ENCODE measurements at regions not wholly inside any gene's neighbourhood (a gene's known extent, or its start where the extent isn't known, plus 50 kb on each side); places are given as distances from the start of the nearest gene placed in this dataset.

DNA sequence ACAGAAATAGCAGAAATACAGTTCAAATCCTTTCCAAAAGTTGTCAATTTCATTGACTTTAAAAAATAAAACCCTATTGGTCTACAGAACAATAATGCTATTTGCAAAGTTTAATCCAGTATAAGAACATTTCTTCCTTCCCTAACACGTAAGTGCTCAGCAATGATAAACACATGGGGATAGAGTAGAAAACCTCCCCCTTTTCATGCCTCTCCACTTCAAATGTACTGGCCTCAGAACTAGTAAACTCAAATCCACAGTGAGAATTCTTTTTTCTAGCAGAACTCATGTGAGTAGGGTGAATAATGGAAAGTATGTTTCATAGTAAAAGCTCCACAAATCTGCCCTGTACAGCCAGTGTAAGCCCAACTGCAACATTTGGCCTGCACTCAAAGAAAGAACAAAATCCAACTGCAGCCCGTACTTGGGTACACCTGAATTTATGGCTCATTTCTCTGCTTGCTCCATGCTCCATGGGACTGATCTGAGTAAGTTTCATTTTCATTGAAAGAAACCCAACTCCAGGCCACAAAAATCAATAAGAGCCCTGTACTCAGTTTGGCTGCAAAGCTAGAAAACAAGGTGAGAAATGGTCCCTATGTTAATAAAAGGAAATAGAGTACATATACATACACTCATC lies 115.0 kb upstream of the RMDN2 start:
- no peak for DNase-seq

DNA sequence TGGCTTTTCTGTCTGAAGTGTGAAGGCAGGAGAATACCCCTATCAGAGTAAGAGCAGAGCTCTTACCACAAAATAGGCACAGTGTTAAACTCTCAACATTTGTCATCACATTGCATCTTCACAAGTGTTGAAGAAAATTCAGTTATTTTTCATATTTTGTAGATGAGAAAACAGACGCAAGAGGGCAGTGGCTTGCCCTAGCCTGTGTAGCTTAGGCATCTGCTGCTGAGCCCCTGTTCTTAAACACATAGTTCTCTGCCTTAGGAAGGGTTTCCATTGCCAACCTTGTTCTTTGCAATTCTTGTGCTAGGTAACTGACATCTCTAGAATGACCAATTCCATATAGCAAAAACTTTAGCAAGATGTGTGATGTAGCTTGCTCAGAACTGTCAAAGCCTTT lies 112.7 kb upstream of the RMDN2 start:
- no peak for DNase-seq

DNA sequence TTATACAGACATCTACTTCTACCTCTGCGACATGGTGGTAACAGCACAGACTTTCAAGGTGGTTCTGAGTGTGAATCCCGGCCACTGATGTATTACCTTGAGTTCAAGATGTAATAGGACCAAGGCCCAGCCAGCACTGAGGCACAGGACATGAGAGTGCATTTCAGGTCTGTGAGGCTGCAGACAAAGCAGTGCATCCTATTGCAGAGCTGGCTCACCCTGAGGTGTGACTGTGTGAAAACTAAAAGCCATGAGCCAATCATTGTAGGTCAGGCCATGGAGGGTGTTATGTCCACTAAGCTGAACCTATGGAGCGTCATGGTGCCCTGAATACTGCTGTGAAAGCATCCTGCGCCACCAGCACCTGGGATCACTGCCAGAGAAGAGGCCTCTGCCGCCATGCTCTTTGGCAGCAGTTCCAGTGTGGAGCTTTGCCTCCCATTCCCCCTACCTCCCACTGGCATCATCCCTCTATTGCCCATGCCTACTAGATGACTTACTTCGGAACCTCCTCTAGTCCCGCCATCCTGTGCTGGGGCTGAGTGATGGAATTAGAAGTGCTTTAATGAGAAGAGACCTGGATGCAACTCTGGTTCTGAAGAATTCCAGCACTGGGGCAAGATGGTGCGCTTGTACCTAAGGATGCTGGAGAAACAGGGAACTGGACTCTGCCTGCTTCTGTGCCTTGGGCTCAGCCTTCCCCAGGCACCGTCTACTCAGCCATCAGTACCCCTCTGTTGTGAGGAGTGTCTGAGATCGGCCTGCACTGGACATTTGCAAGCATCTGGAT lies 112.0 kb upstream of the RMDN2 start:
- no peak for DNase-seq

DNA sequence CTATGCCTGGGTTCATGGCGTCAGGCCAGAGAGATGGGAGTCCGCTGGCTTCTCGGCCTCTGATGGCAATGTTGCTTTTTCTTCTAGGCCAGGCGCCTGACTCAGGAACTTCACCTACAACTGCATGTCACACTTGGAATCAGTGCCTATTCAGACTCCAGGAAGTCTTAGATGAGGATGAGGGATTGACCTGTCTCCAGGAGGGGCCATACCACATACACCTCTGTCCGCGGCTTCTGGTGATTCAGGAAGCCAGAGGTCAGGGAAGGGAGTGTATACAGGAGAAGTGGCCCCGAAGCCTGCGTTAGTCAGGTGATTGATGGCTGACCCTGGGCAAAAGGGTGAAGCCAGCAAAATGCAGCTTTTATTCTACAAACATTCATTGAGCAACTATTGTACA lies 109.1 kb upstream of the RMDN2 start:
- DNase-seq = no peak

DNA sequence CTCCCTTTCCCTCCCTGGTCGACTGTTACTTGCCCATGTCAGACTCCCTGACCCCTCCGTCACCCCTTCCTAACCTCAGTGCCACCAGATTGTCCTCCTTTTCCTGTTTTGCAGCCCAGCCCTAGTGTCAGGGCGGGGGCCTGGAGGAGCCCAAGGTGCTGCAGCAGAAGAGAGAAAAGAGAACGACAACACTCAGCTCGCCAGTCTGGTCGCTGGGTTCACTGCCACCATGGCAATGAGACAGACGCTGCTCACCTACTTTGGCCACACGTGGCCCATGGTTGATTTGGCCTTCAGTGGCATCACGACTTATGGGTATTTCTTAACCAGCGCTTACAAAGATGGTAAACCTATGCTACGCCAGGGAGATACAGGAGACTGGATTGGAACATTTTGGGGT lies 108.4 kb upstream of the RMDN2 start:
- DNase-seq = no peak

DNA sequence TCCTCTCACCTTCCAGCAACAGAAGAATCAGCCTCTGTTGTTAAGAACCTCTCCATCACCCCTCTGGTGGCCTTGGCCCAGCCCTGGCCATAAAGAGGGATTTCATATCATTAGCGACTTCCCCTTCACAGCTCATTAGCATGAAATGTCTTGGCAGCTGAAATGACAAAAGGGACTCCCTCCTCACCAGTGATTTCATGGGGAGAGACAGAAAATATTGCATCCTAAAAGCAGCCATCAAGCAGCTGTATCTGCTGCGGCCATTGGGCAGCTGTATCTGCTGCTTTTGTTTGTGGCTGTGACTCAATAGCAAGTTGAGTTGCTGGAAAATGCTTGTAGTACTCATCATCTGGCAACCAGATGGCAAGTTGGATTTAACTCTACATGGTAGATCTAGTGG lies 105.9 kb upstream of the RMDN2 start:
- peak; percentile 27 for DNase-seq

DNA sequence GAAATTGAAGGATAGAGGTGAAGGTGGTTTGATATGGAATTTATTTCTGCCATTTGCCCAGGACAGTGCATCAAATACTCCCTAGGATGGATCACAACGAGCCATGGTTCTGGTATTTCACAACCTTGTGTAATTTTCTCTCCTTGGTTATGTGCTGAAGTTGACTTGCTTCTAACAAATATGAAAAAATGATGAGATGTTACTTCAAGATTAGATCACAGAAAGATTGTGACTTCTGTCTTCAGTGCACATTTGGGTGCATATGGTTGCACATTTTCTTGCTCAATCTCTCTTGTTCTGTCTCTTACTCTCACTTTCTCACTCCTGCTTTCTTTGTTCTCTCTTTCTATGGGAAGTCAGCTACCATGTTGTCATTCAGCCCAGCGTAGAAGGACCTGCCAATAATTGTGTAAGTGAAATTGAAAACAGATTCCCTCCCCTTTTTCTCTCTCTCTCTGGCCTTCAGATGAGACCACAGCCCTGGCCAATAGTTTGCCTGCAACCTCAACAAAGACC lies 104.6 kb upstream of the RMDN2 start:
- DNase-seq = peak; percentile 42

DNA sequence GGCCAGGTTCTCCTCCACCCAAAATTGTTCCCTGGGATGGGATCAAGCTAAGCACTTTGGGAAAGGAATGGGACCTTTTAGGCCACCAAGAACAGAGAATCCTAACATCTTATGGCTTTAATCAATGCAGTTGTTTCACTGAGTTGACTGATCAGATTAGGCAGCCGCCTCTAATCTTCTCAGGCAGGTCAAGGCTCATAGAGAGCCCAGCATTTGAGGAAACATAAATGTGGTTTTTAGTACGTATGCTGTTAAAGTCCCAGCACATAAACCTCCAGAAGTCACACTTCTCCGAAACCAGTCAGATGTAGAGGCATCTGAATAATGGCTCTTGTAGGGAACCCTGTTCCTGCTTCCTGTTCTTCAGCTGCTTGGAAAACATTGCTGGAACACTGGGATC lies 99.5 kb upstream of the RMDN2 start:
- DNase-seq = peak; percentile 76

DNA sequence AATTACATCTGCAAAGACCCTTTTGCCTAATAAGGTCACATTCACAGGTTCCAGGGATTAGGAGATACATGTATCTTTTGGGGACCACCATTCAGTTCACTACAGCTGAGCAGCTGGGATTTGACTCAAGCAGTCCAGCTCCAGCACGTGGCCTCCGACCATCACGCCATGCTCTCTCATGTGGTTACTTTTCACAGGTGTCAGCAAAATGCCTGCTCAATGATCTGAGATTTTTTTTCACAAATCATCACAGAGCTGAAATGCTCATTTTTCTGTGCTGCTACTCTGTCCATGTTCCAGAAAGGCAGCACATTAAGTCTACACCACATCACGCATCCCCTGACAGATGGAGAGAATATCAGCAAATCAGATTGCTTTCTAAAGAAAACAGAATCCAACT lies 98.5 kb upstream of the RMDN2 start:
- no peak for DNase-seq

DNA sequence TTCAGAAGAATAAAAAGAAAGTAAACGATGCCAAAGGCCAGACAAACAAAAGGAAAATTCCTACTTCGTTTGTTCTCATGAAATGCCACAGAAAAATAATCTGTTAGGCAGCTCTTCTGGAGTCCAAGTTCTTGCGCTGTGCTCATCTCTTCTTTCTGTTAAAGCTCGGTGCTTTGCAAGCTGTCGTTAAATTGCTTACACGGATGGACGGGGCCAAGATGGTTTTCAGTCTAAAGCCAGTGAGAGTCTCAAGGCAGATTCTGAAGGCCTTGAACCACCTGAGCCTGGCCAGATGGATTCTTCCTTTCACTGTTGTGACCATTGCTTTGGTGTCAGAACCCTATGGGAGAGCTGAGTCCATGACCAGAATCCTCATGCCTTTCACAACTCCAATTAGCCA lies 97.6 kb upstream of the RMDN2 start:
- DNase-seq = no peak

DNA sequence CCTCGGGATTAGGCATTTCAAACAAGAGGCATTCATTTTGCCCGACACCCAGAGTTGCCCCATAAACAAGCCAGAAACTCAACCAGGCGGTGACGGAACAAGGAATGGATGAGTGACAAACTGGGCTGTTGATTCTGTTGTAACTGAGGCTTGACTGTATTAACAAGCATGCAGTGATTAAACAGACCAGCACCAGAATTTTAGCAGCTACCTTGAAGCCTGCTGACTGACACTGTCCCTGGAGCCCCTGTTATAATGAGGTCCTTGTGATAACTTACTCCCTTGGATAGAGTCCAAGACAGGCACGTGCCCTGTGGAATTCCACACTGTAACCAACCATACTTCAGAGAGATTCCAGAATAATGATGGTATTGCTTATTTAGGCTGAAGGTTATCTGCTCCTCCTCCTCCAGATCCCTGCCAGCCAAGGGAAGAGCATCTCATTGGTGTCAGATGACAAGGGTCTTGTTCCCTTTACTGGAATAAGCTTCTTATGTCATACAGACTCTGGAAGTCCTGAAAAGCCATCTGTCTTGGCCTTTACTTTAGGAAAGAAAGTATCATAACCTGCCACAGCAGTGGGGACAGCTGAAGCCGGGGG lies 97.1 kb upstream of the RMDN2 start:
- DNase-seq = no peak

DNA sequence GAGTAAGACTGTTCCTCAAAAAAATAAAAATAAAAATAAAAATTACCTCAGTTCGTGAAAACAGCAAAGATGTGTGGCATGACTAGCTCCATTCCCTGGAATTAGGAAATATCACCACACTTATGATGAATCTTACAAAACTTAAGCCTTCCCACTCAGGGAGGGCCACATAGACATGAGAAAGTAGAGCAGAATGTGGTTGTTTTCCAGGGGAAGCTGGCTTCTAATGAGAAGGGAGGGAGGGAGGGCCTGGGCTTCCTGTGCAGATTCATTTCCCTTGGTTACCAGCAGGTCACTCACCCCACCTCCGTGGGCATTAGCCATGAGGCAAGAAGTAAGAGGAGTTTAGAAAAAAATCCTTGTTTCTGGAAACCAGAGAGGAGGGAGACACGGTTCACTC lies 95.9 kb upstream of the RMDN2 start:
- DNase-seq = peak; percentile 64

DNA sequence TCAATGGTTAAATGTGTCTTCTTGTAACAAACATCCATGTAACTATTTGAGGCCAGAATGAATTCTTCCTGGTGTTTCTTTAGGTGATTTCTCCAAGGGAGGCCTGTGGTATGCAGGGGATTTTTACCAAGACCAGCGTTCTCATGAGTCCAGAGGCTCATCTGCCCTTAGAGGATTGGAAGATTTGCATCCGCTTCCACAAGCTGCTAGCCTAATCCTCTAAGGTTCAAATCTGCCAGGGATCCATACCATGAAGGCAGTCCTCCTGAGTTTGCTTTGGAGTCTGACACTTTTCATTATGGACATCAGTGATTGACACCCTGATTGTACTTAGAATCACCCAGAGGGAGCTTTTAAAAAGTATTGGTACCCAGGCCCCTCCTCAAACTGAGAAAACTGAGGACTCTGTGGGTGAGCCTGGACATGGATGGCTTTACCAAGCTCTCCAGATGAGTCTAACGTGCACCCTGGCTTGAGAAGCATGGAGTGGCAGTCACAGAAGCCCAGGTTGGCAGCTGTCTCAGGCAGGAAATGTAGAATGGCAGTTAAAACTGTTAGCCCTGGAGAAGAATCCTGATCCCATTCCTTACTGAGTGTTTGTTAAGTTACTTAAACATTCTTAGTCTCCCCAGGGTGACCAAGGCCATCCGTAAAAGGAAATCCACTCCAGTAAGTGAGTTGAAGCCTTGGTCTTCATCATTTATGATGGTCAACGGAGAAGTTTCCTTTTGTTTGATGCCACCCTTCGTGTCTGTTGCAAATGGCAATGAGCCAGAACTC lies 95.3 kb upstream of the RMDN2 start:
- DNase-seq = no peak

DNA sequence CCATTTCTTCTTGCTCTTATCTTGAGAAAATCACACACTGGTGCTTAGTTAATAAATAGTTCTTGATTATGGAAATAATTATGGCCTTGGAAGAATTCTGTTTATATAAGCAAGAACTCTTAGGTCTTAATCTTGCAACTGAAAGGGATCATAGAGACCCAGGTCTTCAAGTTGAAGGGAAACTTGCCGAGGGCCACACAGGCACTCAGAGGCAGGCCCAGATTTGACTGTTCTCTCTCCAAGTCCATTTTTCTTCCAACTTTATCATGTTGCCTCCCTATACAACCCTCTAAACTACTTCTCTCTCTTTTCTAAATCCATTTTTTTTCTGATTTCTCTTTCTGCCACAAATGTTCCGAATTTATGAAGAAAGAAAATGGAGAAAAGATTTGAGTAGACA lies 94.5 kb upstream of the RMDN2 start:
- DNase-seq = no peak

DNA sequence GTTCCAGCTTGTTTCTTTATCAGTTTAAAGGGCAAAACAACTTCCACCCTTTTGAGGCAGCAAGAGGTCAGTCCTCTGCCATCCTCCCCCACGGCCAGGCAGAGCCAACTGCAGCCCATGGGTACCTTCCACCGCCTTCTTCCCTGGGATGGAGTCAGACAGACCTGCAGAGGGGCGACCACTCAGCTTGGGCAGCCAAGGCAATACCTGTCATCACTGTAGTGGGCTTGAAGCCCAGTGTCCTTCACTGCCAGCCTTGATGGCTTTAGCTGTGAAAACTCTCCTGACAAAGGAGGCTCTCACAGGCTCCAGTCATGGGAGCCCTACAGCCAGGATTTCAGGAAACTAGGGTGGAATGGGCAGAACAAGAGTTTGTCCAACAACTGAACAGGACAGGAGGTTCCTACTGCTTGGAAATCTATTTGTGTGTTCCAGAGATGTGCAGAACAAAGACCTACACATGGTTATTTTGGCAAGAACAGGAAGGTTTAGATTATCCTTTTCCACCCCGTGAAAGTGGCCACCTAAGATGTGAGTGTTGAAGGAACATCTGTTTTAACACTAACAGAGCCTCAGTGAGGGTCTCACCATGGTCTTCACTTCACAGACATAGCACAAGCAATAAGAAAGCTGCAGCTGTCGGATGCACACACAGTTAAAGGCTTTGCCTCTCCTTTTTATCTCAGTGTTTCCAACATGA lies 93.9 kb upstream of the RMDN2 start:
- no peak for DNase-seq

DNA sequence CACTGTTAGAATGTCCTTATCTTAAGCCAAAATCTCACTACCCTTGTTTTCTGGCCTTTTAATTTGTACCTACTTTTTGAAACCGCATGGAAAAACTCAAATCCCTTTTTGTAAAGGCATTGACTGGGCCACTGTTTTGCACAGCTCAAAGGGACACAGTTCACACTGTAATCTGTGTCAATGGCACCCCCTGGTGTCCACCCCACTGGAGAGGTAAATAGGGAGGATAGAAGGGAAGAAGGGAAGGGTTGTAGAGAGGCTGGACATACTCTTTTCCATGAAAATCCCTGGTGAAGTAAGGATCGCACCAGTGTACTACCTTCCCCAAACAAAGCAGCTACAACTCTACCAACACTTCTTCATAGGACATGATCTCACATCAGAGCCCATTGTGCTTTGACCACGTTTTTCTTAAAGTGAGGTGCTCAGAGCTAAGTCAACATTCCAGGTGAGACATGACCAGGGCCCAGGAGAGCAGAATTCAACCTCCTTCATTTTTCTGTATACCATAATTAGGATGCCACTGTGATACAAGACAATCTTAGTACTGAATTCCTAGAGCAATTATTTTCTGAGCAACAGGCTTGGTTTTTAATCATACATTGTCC lies 92.4 kb upstream of the RMDN2 start:
- peak; percentile 92 for DNase-seq

DNA sequence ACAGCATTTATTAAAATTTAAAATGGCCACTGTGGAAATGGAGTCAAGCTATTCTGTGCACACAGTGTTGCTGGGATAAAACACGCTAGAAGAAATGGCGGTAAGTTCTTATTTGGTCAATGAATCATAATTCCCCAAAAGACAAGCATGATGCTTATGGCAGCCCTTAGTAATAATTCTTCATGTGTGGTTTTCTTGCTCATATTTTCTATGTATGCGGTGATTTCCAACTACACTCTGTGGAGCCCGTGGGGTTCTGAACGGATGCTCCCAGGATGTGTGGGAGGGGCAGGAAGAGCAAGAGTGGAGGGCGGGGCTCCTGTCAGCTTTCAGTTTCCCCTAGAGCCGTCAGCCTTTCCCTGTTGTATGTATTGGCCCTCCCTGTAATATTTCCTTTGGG lies 91.7 kb upstream of the RMDN2 start:
- no peak for DNase-seq

DNA sequence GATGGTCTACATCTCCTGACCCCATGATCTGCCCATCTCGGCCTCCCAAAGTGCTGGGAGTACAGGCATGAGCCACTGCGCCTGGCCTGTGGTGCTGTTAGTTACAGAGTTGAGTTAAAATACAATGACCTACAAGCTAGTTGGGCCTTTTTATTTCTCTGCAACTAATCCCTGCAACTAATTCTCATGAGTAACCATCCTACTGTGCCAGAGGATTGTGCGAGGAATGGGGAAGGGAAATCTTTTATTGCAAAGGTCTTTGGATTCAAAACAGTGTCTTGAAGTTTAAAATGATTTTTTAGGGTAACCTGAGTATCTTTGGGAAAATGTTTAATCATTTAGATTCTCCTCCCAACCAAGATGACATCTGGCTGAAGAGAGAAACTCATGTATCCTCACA lies 88.8 kb upstream of the RMDN2 start:
- no peak for DNase-seq

DNA sequence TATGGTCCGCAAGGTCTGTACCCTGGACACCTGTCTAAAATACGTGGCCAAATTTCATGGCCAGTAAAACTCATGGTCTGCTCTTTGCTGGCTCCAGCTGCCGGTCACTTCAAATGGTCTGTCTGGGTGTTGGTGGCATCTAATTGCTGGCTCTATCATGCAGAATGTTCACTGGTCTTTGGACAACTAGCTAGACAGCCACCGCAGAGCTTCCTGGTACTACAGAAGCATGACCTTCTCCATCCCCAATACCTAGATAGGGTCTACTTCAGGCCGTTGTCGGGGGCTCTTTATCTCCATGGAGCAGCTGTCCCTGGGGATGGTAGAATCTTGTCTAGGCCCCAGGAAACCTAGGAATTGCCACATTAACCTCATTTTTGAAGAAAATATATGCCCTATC lies 88.4 kb upstream of the RMDN2 start:
- DNase-seq = no peak

DNA sequence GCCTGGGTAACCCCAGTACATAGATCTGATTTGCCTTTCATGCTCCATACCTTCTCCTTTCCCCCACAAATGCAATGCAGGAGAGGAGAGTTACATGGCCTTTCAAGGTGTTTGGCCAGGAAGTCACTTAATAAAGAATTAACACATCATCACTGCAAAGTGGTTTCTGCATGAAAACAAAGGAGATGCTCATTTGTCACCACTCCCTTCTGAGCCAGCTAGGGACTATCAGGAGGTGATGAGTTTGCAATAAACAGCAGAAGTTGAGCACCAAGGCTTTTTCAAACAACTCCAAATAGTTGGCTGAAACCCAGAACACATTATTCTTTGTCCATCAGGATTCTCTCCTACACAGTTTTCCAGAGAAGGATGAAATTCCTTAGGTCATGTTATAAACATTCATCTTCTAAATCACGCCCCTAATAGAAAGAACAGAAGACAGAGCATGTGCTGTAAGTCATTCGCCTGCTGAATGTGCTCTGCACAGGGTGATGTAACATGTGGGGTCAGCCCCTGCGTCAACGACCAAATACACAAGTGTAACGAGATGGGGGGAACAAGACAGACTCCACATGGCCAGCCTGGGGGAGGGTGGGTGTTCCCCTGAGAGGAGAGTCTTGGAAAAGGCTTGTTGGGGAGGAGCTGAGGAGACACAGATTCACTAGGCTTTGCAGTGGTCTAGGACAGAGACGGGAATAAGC lies 87.3 kb upstream of the RMDN2 start:
- DNase-seq = no peak

DNA sequence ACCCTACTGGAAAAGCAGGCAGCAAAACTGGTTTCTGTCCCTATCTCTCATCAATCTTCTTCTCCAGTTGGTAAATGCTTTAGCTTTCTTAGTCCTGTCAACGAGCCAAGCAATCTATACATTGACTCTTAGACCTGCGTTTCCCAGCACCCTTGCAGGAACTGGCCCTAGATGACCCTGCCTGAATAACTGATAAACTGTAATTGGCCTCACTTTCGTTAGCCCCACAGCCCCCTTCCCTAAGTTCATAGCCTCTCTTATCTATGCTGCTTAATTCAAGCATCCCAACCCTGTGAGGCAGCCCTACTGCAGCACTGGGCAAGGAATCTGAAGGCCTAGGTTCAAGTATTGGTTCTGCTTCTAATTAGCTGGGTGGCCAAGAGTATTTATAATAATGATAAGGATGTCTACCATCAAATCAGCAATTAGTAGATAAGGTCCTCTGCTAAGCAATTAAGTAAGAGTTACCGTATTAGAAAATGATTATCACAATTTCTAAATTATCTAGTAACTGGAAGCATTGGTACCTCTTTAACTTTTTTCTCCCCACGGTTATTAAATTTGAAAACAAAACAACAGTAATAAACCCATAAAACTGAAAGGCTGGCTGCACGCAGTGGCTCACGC lies 86.4 kb upstream of the RMDN2 start:
- DNase-seq = no peak
